ENCODE measurements at regions not wholly inside any gene's neighbourhood (a gene's known extent, or its start where the extent isn't known, plus 50 kb on each side); places are given as distances from the start of the nearest gene placed in this dataset.

GRCh38 chr19:28456708-28457320, 756.1 kb downstream of the UQCRFS1 start:
- intact Hi-C loops (cut with DNase I) = no loop called here
- Histone ChIP-seq H3K4me3 (no peak overlapping the region), H3K27ac (no peak overlapping the region), H3K9me3 (no peaks in the 10 kb centered on the region), H3K4me1 (no peaks in the 10 kb centered on the region), H3K36me3 (no peaks in the 10 kb centered on the region), H3K27me3 (no peaks in the 10 kb centered on the region)
- TF ChIP-seq CTCF (IDR thresholded peaks at IDR 0.05) (no peak), POLR2AphosphoS5 (IDR thresholded peaks at IDR 0.05; ENCODE audit: insufficient read depth in 1 of 2, low read depth in 1 of 2) (no peak), POLR2A (IDR thresholded peaks at IDR 0.05) (no peak)
- no peak for DNase-seq (ENCODE audit: extremely low spot score in 2 of 2)

GRCh38 chr19:28456252-28456651, 756.7 kb downstream of the UQCRFS1 start:
- Histone ChIP-seq H3K27ac (no peak overlapping the region), H3K27me3 (no peaks in the 10 kb centered on the region), H3K36me3 (no peaks in the 10 kb centered on the region), H3K4me3 (no peak overlapping the region), H3K4me1 (no peaks in the 10 kb centered on the region), H3K9me3 (no peaks in the 10 kb centered on the region)
- no peak for DNase-seq (ENCODE audit: extremely low spot score in 2 of 2)
- intact Hi-C loops (cut with DNase I) = no loop called here
- TF ChIP-seq CTCF (IDR thresholded peaks at IDR 0.05) = no peak

GRCh38 chr19:28454083-28454482, 758.9 kb downstream of the UQCRFS1 start:
- H3K4me3 ChIP-seq = no peak overlapping the region
- H3K27me3 ChIP-seq = no peaks in the 10 kb centered on the region
- intact Hi-C loops (cut with DNase I) = no loop called here
- H3K27ac ChIP-seq = no peak overlapping the region
- DNase-seq (ENCODE audit: extremely low spot score in 2 of 2) = no peak
- H3K36me3 ChIP-seq = no peaks in the 10 kb centered on the region
- H3K9me3 ChIP-seq = no peaks in the 10 kb centered on the region
- TF ChIP-seq POLR2A (IDR thresholded peaks at IDR 0.05) (no peak), POLR2AphosphoS5 (IDR thresholded peaks at IDR 0.05; ENCODE audit: insufficient read depth in 1 of 2, low read depth in 1 of 2) (no peak), CTCF (IDR thresholded peaks at IDR 0.05) (no peak)
- H3K4me1 ChIP-seq = no peaks in the 10 kb centered on the region

- Histone ChIP-seq H3K27ac (no peak overlapping the region), H3K27me3 (no peaks in the 10 kb centered on the region), H3K4me1 (no peaks in the 10 kb centered on the region), H3K4me3 (no peak overlapping the region), H3K9me3 (no peaks in the 10 kb centered on the region), H3K36me3 (no peaks in the 10 kb centered on the region)
- TF ChIP-seq POLR2A (IDR thresholded peaks at IDR 0.05) (no peak), POLR2AphosphoS5 (IDR thresholded peaks at IDR 0.05; ENCODE audit: insufficient read depth in 1 of 2, low read depth in 1 of 2) (no peak), CTCF (IDR thresholded peaks at IDR 0.05) (no peak)
- no peak for DNase-seq (ENCODE audit: extremely low spot score in 2 of 2)
- intact Hi-C loops (cut with DNase I) = no loop called here
Observed at GRCh38 chr19:28453420-28453819, 759.5 kb downstream of the UQCRFS1 start.

GRCh38 chr19:28449803-28450202, 763.1 kb downstream of the UQCRFS1 start:
- no peak for TF ChIP-seq CTCF (IDR thresholded peaks at IDR 0.05)
- TF ChIP-seq POLR2A (IDR thresholded peaks at IDR 0.05) = no peak
- no peak for TF ChIP-seq POLR2AphosphoS5 (IDR thresholded peaks at IDR 0.05; ENCODE audit: insufficient read depth in 1 of 2, low read depth in 1 of 2)
- H3K4me3 ChIP-seq = no peak overlapping the region
- DNase-seq (ENCODE audit: extremely low spot score in 2 of 2) = no peak
- no peaks in the 10 kb centered on the region for H3K36me3 ChIP-seq
- intact Hi-C loops (cut with DNase I) = no loop called here
- no peaks in the 10 kb centered on the region for H3K4me1 ChIP-seq
- H3K9me3 ChIP-seq = no peaks in the 10 kb centered on the region
- no peaks in the 10 kb centered on the region for H3K27me3 ChIP-seq
- no peak overlapping the region for H3K27ac ChIP-seq

All from vagina (tissue), 2 donors.